ENCODE measurements at regions not wholly inside any gene's neighbourhood (a gene's known extent, or its start where the extent isn't known, plus 50 kb on each side); places are given as distances from the start of the nearest gene placed in this dataset.
A peak's percentile ranks its signal among the peaks of the same experiment; 100 is the strongest.
"Not testable (repeated sequence)": the region's sequence is repeated elsewhere in the genome, so short reads cannot be mapped to it uniquely, and the experiment has no call there.

- H3K4me1 ChIP-seq (ENCODE audit: insufficient read depth, low read length); BruUV-seq (replicated peaks); intact Hi-C loops (cut with micrococcal nuclease); H2AFZ ChIP-seq (ENCODE audit: low read length); H3K9me3 ChIP-seq (ENCODE audit: low read length); POLR2A ChIA-PET (ENCODE audit: unreplicated experiment); H3K36me3 ChIP-seq (ENCODE audit: low read depth, low read length); CTCF ChIA-PET; H3K79me2 ChIP-seq (ENCODE audit: low read length); H3K4me3 ChIP-seq (ENCODE audit: low read length); H3F3A ChIP-seq (ENCODE audit: low read length, unreplicated experiment); DNase-seq; ATAC-seq; H3K27me3 ChIP-seq (ENCODE audit: low read length); H3K9me2 ChIP-seq (replicated peaks; ENCODE audit: low read length); H3K4me2 ChIP-seq (ENCODE audit: low read length); H4K20me1 ChIP-seq (ENCODE audit: low read length); H3K9ac ChIP-seq (ENCODE audit: low read length); H3K27ac ChIP-seq (ENCODE audit: low read length): not testable (repeated sequence)
These were observed 94.3 kb downstream of the POTEC start for GRCh38 chr18:14449062-14449461.

- intact Hi-C loops (cut with micrococcal nuclease), result not testable (repeated sequence)
These were observed 95.7 kb downstream of the POTEC start for GRCh38 chr18:14447715-14448114.

GRCh38 chr18:14435460-14435859 lies 107.9 kb downstream of the POTEC start:
- intact Hi-C loops (cut with micrococcal nuclease); BruUV-seq (replicated peaks); H3F3A ChIP-seq (ENCODE audit: low read length, unreplicated experiment); H3K27ac ChIP-seq (ENCODE audit: low read length); H3K27me3 ChIP-seq (ENCODE audit: low read length); POLR2A ChIA-PET (ENCODE audit: unreplicated experiment); H2AFZ ChIP-seq (ENCODE audit: low read length); H3K4me3 ChIP-seq (ENCODE audit: low read length); H3K79me2 ChIP-seq (ENCODE audit: low read length); CTCF ChIA-PET; H3K4me2 ChIP-seq (ENCODE audit: low read length); H3K9me2 ChIP-seq (replicated peaks; ENCODE audit: low read length); H3K9ac ChIP-seq (ENCODE audit: low read length); H3K4me1 ChIP-seq (ENCODE audit: insufficient read depth, low read length); H3K9me3 ChIP-seq (ENCODE audit: low read length); H3K36me3 ChIP-seq (ENCODE audit: low read depth, low read length); ATAC-seq; H4K20me1 ChIP-seq (ENCODE audit: low read length): not testable (repeated sequence)
- DNase-seq, result peak; percentile 32

More at GRCh38 chr18:14447715-14448114, 95.7 kb downstream of the POTEC start:
- BruUV-seq (replicated peaks); H3K4me3 ChIP-seq (ENCODE audit: low read length); H3K27me3 ChIP-seq (ENCODE audit: low read length); H3F3A ChIP-seq (ENCODE audit: low read length, unreplicated experiment); H3K36me3 ChIP-seq (ENCODE audit: low read depth, low read length); H3K4me1 ChIP-seq (ENCODE audit: insufficient read depth, low read length); H3K27ac ChIP-seq (ENCODE audit: low read length); H3K9me2 ChIP-seq (replicated peaks; ENCODE audit: low read length); H3K4me2 ChIP-seq (ENCODE audit: low read length); ATAC-seq; H4K20me1 ChIP-seq (ENCODE audit: low read length); CTCF ChIA-PET; H3K9me3 ChIP-seq (ENCODE audit: low read length); H3K79me2 ChIP-seq (ENCODE audit: low read length); DNase-seq; H2AFZ ChIP-seq (ENCODE audit: low read length); H3K9ac ChIP-seq (ENCODE audit: low read length); POLR2A ChIA-PET (ENCODE audit: unreplicated experiment): not testable (repeated sequence)

GRCh38 chr18:14432371-14432770 lies 111.0 kb downstream of the POTEC start:
- H3K27me3 ChIP-seq (ENCODE audit: low read length); H3K4me1 ChIP-seq (ENCODE audit: insufficient read depth, low read length); ATAC-seq; DNase-seq; H3K9me3 ChIP-seq (ENCODE audit: low read length); CTCF ChIA-PET; H3K9ac ChIP-seq (ENCODE audit: low read length); H3K4me3 ChIP-seq (ENCODE audit: low read length); H3K36me3 ChIP-seq (ENCODE audit: low read depth, low read length); POLR2A ChIA-PET (ENCODE audit: unreplicated experiment); H4K20me1 ChIP-seq (ENCODE audit: low read length); intact Hi-C loops (cut with micrococcal nuclease); H3K27ac ChIP-seq (ENCODE audit: low read length); H3K9me2 ChIP-seq (replicated peaks; ENCODE audit: low read length); H3F3A ChIP-seq (ENCODE audit: low read length, unreplicated experiment); BruUV-seq (replicated peaks); H3K79me2 ChIP-seq (ENCODE audit: low read length): not testable (repeated sequence)
- H2AFZ ChIP-seq (ENCODE audit: low read length), result peak overlapping the region; percentile 57; the same call in 1 of the 2 replicates
- peak overlapping the region; percentile 21; the same call in 1 of the 2 replicates for H3K4me2 ChIP-seq (ENCODE audit: low read length)

- H3K79me2 ChIP-seq (ENCODE audit: low read length); H3K36me3 ChIP-seq (ENCODE audit: low read depth, low read length); H3K9me2 ChIP-seq (replicated peaks; ENCODE audit: low read length); H3K4me1 ChIP-seq (ENCODE audit: insufficient read depth, low read length); H3K9me3 ChIP-seq (ENCODE audit: low read length); H3F3A ChIP-seq (ENCODE audit: low read length, unreplicated experiment); BruUV-seq (replicated peaks); intact Hi-C loops (cut with micrococcal nuclease); H3K27me3 ChIP-seq (ENCODE audit: low read length); POLR2A ChIA-PET (ENCODE audit: unreplicated experiment); H4K20me1 ChIP-seq (ENCODE audit: low read length): not testable (repeated sequence)
- H2AFZ ChIP-seq (ENCODE audit: low read length), result peak overlapping the region; percentile 94
- H3K9ac ChIP-seq (ENCODE audit: low read length), result peak overlapping the region; percentile 56
- peak overlapping the region; percentile 88 for H3K4me2 ChIP-seq (ENCODE audit: low read length)
- H3K4me3 ChIP-seq (ENCODE audit: low read length), result peak overlapping the region; percentile 87
- DNase-seq, result peak; percentile 90
- CTCF ChIA-PET, result interaction anchor here (0.6 kb wide), 1 partner anchor 763 kb away, joined by 3 read pairs; no protein-coding TSS in a partner anchor
- ATAC-seq, result peak; percentile 76
- peak overlapping the region; percentile 25; the same call in 1 of the 2 replicates for H3K27ac ChIP-seq (ENCODE audit: low read length)
These were observed 112.3 kb downstream of the POTEC start for GRCh38 chr18:14431031-14431521.
